ENCODE measurements at regions not wholly inside any gene's neighbourhood (a gene's known extent, or its start where the extent isn't known, plus 50 kb on each side); places are given as distances from the start of the nearest gene placed in this dataset.

DNA sequence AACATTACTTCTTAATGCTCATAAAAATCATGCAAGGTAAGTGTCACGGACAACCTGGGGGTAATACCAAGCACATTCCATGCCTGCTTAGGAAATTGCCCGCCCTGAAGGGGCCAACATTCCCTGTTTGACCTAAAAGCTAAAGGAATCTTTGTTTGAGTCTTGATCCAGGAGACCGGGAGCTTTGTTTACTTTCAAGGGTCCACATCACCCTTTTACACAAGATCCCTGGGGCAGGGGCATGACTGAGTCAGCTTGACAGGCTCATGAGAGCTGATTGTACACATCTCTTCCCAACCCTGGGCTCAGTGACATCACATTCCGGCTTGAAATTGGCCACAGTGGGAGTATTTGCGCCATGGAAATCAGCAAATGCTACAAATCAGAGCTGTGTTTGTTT lies 248.1 kb upstream of the HABP2 start:
- no peak for DNase-seq (ENCODE audit: low read depth)
- H3K4me3 ChIP-seq (ENCODE audit: low read length), result no peak overlapping the region
- no peak for TF ChIP-seq CTCF (conservative IDR thresholded peaks at IDR 0.05; ENCODE audit: low read length)

GRCh38 chr10:113305871-113306270 lies 247.0 kb upstream of the HABP2 start:
- no peak for TF ChIP-seq CTCF (conservative IDR thresholded peaks at IDR 0.05; ENCODE audit: low read length)
- peak; percentile 76 for DNase-seq (ENCODE audit: low read depth)
- no peak overlapping the region for H3K4me3 ChIP-seq (ENCODE audit: low read length)

- no peak overlapping the region for H3K4me3 ChIP-seq (ENCODE audit: low read length)
- TF ChIP-seq CTCF (conservative IDR thresholded peaks at IDR 0.05; ENCODE audit: low read length), result no peak
- no peak for DNase-seq (ENCODE audit: low read depth)
Measured at GRCh38 chr10:113309791-113310190, 243.1 kb upstream of the HABP2 start.

DNA sequence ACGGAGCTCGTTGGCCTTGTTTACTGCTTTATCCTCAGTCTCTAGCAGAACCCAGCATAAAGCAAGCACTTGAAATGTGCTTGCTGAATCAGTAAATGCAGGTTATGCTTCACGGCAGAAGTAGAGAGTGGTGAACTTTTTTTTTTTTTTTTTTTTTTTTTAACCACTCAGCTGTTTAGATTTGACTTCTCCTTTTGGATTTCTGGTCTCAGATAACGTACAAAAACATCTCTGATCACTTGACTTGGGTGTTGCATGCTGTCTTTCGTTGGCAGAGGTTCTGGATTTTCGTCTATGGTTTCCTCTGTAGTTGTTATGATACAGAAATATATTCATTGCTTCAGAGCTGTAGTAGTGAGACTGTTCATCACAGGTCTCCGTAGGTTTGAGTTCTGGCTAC lies 242.5 kb upstream of the HABP2 start:
- TF ChIP-seq CTCF (conservative IDR thresholded peaks at IDR 0.05; ENCODE audit: low read length), result no peak
- no peak overlapping the region for H3K4me3 ChIP-seq (ENCODE audit: low read length)
- no peak for DNase-seq (ENCODE audit: low read depth)

- no peak for TF ChIP-seq CTCF (conservative IDR thresholded peaks at IDR 0.05; ENCODE audit: low read length)
- DNase-seq (ENCODE audit: low read depth), result no peak
- H3K4me3 ChIP-seq (ENCODE audit: low read length), result no peak overlapping the region
Measured at GRCh38 chr10:113313048-113313602, 239.7 kb upstream of the HABP2 start.

GRCh38 chr10:113313722-113314121 lies 239.1 kb upstream of the HABP2 start:
- no peak for DNase-seq (ENCODE audit: low read depth)
- no peak overlapping the region for H3K4me3 ChIP-seq (ENCODE audit: low read length)
- TF ChIP-seq CTCF (conservative IDR thresholded peaks at IDR 0.05; ENCODE audit: low read length), result no peak

- no peak for DNase-seq (ENCODE audit: low read depth)
- H3K4me3 ChIP-seq (ENCODE audit: low read length), result no peak overlapping the region
- no peak; the same call in 1 of the 2 replicates for TF ChIP-seq CTCF (conservative IDR thresholded peaks at IDR 0.05; ENCODE audit: low read length)
Measured at GRCh38 chr10:113316506-113316905, 236.3 kb upstream of the HABP2 start.

Data from AG10803 (cell line).